GM18508 (cell line): ENCODE measurements at regions not wholly inside any gene's neighbourhood (a gene's known extent, or its start where the extent isn't known, plus 50 kb on each side); places are given as distances from the start of the nearest gene placed in this dataset.
"Not testable (repeated sequence)": the region's sequence is repeated elsewhere in the genome, so short reads cannot be mapped to it uniquely, and the experiment has no call there.

ENCODE experiments used
- ATAC-seq: cut with Tn5 transposase; IDR thresholded peaks from one replicate; pipeline ENCODE4 v1.9.1; 2021; ENCODE audit warnings: moderate number of reproducible peaks; ENCODE audit not compliant: insufficient read depth, unreplicated experiment

DNA sequence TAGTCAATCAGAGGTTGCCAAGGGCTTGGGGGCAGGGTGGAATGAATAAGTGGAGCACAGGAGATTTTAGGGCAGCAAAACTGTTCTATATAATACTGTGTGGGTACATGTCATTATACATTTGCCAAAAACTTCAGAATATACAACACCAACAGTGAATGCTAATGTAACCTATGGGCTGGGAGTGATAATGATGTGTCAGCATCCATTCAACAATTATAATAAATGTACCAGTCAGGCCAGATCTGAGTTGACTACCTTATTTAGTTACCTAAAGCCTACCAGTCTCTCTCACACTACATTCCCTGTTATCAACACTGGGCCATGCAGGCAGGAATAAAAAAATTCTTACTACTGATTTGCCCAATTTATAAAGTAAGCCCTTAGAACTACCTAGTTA lies 884.5 kb downstream of the TLE1 start:
- ATAC-seq = no peak

DNA sequence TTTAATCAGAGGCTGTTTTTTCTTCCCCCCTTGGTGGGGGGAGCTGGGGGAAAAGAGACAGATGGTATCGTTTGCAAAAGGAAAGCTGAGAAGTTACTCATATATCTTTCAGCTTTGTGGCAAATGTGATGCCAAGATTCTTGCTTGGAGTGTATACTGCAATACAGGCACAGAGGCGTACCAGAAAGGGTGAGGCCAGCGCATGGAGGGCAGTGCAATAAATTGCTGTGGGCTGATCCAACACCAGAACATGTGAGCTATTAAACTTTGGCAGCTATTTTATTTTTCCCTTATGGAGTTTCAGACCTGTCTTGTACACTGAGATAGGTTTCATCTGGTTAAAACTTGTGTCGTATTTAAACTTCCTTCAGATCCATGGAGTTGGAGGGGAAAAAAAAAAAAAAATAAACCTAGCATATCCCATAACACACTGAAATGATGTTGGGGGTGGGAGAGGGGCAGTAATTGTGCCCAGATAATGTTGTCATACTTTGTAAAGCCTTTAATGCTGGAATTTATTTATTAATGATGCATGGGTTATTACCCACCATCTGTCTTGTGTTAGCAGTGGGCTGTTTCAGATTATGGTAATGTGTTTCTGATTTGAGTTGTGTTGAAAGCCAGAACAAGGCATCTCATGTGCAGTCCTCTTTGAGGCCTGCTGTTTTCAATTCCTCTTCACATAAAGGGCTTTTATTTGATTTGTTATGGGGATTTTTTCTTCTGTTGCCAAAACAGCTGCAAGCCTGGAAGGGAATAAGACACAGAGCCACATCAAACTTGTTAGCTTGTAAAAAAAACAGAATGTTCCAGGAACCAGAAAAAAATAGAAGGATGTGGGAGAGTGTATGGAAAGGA lies 891.3 kb downstream of the TLE1 start:
- ATAC-seq = no peak

DNA sequence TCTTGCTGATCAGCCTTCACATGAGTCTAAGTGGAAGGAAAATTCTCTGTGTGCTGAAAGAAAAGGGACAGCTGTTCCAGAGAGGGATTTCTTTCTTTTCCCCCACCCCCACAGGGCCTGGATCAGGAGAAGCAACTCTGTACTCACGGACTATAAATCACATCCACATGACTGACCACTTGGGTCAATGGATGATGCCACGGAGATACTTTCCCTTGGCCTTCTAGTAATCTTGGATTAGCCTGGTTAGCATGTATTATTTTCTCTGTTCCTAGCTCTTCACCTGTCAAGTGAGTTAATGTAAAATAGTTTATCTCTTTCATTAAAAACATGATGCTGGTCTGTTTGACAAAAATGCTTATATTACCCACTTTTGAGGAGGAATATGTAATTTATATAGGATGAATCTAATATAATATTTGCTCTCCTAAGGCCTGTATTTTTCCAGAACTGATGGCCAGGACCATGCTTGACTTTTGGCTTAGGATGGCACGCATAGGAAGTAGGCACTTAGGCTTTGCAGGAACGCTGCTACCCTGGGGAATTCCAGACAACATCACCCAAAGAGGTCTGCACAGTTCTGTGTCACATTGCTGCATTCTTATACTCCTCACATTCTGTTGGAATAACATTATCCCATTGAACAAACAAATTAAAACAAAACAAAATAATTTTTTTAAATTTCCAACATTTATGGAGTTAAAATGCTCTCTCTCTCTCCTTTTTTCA lies 892.1 kb downstream of the TLE1 start:
- no peak for ATAC-seq

DNA sequence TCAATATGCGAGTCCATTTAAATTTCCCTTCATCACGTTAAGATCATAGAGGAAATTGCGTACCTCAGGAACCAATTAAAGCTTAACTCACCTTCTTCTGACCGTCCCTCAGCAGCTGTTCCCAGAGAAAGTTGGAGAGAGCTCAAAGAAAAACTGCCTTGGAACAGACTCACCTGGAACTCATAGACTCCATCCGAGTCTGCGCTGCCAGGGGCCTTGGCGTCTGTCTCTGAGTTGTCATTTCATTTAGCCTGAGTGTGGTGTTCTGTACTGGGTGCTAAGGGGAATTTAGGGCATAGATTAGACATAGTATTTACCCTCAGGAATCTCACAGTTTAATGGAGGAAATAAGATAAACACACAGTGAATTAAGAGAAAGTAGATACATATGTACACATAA lies 892.7 kb downstream of the TLE1 start:
- ATAC-seq = no peak

DNA sequence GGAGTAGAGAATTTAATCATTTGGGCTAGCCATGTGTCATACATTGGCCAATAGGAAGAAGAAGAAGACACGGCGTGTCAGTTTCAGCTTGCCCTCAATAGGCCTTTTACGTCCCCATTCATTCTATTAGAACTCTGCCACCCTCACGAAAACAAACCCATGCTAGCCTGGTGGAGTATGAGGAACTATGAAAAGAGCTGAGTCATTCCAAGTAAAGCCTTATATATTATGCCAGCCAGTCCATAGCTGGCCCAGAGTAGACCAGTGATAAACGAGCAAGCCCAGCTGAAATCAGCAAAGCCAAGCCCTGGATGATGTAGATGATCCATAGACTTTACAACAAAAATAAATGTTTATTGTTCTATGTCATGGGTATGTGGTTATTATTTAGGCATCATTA lies 895.1 kb downstream of the TLE1 start:
- ATAC-seq = no peak

DNA sequence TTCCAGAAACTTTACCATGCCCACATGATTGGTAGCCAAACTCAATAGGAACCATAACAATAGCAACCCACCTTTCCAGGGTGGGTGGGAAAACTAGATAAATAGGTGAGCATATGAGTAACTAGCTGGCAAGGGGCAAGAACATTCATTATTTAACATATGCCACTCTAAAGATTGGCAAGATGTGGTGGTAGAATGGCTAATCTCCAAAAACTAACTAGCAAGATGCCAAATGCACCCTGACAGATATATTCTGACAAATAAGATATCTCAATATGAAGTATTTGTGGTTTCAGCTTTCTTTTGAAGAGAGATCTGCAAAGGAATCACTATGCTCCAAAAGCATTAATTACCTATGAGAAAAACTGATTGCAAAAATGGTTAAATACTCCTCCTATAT lies 895.6 kb downstream of the TLE1 start:
- no peak for ATAC-seq

DNA sequence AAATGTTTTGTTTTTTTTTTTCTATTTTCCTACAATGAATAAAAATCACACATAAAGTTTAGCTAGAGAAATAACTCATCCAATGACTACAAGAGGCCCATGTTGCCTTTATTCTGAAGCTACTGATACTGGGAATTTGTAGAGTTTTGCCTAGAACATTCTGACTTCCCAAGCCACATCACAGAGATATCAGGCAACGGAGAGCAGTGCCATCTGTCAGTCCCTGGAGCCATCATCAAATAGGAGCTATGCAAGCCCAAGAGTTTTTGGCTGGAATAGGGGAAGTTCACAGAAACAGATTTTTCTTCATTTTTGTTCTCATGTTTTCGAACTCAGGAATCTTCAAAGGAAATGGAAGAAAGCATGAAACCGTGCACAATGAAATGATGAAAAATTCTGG lies 896.6 kb downstream of the TLE1 start:
- ATAC-seq = no peak

DNA sequence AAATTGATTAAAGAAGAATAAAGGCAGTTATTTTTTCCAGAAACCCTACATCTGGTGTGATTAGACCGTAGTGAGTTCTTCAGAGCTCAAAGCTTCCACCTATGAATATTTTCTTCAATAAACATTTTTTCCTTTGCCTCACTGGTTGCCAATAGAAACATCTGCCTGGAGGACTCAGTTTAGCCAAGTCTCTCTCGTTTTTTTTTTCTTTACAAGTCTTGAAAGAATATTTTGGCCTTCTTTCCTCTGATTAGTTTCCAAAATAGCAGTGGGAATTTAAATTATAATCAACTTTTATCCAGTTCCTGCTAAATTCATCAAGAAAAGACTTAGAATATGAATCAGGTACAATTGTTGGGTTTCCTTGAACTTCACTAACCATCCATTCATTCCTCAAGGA lies 897.5 kb downstream of the TLE1 start:
- ATAC-seq = no peak

DNA sequence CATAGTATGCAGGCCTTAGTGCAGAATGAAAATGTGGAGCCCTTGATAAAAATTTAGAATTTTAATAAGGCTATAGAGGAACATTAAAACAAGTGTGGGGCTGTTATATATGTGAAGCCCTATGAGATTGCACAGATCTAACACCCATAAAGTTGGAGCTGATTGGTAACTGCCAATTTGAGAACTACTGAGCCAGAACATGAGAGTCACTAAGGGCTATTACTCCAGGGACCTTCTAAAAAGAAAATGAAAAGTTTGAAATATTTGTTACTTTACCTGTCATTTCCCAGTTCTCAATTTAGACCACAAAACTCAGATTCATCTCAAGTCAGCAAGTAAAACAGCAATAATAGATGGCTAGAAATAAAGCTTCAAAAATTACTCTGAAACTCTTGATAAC lies 898.6 kb downstream of the TLE1 start:
- no peak for ATAC-seq

DNA sequence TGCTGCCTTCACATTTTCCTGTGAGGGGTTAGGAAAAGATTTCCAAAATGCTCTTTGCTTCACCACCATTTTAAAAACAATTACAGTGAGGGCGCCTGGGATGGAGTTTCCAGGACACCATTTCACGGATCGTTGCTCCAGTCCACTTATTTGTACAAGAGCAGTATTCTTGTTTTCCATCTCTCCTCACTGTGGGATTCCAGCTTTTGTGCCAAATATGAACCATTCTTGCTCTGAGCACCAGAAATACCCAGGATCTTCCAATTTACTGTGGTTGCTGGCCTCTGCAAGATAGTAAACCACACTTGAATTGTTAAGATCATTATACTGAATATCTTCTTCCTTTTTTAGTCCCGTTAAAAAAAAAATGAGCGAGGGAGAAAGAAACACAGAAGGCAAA lies 899.5 kb downstream of the TLE1 start:
- no peak for ATAC-seq

DNA sequence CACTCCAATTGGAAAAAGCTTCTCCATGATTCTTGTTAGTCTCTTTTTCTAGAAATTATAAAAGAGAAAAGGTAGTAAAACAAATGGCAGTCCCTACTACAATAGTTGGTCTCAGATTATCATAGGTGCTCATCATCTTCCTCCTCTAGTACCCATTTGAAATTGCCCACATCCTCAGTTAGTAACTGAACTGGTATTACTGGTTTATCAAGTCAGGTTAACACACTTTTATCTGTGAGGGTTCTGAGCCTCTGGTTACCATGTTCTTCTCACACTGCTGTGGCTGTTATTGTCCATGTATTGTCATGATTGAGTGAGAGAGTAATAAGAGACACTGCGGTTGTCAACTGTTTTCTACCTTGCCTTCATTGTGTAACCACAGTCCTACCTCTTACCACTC lies 901.7 kb downstream of the TLE1 start:
- no peak for ATAC-seq

DNA sequence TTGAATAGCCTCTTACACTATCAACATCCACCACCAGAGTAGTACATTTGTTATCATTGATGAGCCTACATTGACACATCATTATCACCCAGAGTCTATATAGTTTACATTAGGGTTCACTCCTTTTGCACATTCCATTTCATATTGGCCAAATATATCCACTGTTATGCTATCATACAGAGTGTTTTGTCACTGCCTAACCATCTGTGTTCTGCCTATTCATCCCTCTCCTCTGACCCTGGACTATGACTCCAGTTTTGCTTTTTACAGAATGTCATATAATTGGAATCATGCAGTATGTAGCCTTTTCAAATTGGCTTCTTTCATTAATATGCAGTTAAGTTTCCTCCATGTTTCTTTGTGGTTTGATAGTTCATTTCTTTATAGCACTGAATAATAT lies 904.7 kb downstream of the TLE1 start:
- no peak for ATAC-seq

DNA sequence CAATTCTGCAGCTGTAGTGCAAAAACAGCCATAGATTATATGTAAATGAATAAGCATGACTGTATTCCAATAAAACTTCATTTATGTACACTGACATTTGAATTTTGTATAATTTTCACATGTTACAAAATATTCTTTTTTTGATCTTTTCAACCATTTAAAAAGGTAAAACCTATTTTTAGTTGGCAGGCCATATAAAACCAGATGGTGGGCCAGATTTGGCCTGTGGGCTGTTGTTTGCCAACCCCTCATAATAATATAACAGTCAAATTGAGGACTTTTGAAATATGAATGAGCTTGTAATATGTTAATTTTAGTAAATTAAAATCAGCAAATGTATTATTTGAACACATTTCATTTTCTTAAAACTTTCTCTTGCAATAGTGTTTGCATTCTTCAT lies 913.4 kb downstream of the TLE1 start:
- ATAC-seq = no peak

DNA sequence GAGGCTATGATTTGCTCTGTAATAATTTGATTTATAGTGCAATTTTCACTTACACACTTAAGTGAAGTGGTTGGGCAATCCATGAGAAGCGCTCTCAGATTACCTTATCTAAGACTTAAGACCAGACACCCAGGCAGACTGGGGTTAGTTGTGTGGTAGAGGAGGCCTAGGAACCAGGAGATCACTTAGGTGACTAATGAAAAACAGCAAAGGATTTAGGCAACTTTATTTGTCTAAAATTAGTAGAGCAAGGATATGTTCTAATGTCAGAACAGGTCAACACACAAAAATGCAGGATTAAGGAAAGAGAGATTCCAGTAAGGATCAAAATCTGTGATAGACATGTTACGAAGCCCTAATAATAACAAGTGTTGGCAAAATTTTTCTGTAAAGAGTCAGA lies 913.8 kb downstream of the TLE1 start:
- ATAC-seq = no peak

DNA sequence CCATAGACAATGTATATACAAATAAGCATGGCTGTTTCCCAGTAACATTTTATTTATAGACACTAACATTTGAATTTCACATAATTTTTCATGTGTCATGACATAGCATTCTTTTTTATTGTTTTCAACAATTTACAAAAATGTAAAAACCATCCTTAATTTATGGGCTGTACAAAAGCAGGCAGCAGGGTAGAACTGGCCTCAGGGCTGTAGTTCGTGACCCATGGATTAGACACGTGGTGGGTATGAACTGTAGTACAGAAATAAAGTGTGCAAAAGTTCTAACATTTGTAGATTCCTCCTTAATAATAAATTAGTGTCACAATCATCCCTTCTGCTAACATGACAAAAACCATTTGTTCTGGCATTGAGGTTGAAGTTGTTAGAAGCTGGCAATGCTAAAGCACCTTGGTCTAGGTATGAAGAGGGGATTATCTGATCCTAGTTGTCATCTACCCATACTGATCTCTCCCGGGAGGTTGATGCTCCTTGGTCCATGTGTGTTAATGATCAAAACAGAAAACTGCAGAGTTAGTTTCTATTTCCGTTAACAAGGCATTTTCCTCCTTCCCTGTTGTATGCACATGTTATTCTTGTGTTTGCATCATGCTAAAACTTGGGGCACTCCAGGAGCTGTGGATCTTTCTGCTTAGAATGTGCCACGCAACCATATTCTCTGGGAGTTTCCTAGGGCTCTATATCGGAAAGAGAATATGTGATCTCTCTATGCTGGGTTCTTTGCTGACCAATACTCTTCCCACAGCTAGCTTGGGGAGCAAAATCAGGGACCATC lies 917.6 kb downstream of the TLE1 start:
- no peak for ATAC-seq

DNA sequence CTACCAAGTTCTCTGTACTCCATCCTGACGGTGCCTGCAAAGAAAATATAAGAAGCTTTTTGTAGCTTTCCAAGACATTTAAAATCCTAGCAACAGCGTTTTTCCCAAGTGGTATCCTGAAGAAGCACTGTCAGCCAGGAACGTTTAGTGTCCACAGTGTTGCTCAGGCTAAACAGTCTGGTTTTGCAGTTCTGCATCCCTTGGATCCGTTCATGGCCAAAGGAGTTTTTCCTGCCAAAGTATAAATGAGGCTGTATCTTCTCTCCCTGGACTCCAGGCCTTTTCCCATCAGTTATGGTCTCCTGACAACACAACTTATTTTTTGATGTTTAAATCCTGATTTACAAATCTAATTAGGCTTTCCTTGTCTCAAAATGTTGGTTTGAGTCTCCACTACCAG lies 925.8 kb downstream of the TLE1 start:
- ATAC-seq = no peak

DNA sequence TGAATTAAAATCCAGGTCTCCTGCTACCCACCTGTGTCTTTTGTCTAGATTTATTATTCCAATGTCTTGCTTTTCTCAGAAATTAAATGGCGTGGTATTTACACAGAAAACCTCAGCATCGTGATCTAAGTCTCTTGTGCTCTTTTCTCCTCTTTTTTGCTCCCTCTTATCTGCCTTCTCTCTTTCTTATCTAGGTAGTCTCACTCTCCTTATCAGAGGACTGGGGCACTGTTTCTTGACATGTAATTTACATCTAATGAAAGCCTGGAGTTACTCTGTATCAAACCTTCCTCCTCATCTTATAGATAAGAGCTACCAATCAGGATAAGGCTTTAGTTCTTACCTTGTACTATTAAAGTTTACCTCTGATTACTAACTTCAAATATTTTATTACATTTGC lies 933.8 kb downstream of the TLE1 start:
- no peak for ATAC-seq

DNA sequence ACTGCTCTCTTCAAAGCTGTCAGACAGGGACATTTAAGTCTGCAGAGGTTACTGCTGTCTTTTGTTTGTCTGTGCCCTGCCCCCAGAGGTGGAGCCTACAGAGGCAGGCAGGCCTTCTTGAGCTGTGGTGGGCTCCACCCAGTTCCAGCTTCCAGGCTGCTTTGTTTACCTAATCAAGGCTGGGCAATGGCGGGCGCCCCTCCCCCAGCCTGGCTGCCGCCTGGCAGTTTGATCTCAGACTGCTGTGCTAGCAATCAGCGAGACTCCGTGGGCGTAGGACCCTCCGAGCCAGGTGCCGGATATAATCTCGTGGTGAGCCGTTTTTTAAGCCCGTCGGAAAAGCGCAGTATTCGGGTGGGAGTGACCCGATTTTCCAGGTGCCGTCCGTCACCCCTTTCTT lies 942.3 kb downstream of the TLE1 start:
- not testable (repeated sequence) for ATAC-seq

DNA sequence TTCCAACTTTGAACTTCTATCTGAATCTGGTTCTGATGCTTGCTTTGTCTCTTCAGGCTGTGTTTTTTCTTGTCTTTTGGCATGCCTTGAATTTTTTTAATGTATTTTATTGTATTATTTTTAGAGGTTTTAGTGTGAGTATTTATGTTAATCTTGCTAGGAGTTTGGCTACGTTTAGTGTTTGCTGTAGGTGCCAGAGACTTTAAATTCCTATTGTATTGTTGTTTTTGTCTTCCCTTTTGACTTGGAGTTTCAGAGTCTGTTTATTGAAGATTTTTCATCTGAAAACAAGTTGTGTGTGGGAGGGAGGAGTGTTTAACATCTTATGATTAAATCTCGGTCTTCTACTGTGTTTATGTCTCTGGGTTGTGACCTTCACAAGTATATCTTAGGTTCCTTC lies 956.8 kb downstream of the TLE1 start:
- no peak for ATAC-seq

DNA sequence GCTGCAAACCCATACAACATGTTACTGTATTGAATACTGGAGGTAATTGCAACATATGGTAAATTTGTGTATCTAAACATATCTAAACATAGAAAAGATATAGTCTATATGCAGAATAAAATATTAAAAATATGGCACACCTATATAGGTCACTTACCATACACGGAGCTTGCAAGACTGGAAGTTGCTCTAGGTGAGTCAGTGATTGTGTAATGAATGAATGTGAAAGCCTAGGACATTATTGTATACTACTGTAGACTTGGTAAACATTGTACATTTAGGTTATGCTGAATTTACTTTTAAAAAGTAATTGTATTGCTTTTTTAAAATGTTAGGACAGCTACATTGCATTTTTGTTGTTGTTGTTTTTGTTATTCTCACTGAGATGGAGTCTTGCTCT lies 968.8 kb downstream of the TLE1 start:
- ATAC-seq = no peak

DNA sequence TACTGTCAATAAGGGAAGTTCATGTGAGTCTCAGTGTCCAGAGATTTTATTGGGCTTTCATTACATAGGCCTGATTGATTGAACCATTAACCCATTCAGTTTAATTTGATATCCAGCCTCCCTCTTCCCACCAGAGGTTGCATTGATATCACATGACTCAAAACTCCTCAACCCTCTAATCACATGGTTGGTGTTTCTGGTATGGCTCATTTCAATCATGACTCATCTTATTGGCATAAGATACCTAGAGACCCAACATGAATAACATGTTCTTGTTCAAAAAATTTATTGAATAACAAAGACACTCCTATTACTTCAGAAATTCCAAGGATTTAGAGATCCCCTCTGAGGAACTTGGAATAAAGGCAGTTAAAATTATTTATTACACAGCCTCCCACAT lies 982.2 kb downstream of the TLE1 start:
- no peak for ATAC-seq
